A549 (cell line): ENCODE measurements at regions not wholly inside any gene's neighbourhood (a gene's known extent, or its start where the extent isn't known, plus 50 kb on each side); places are given as distances from the start of the nearest gene placed in this dataset.

ENCODE experiments used
- EP300 ChIP-seq, 2 experiments: fragments of >200 bp; sonication (Bioruptor Twin); formaldehyde crosslinking; IDR thresholded peaks; 2 replicates in 1 of 2; 3 replicates in 1 of 2; pipeline ENCODE4 v1.6.1; 2016 to 2017
- POLR2AphosphoS2 ChIP-seq: conservative IDR thresholded peaks from 2 replicates; pipeline ENCODE4 v1.6.1; 2012; ENCODE audit warnings: low read length, improper control_type of control experiment, inconsistent platforms
- TF ChIP-seq, protein P1 (sequence below): fragments of >200 bp; sonication (Bioruptor Twin); formaldehyde crosslinking; IDR thresholded peaks from 3 replicates; pipeline ENCODE4 v1.5.1; 2016

DNA sequence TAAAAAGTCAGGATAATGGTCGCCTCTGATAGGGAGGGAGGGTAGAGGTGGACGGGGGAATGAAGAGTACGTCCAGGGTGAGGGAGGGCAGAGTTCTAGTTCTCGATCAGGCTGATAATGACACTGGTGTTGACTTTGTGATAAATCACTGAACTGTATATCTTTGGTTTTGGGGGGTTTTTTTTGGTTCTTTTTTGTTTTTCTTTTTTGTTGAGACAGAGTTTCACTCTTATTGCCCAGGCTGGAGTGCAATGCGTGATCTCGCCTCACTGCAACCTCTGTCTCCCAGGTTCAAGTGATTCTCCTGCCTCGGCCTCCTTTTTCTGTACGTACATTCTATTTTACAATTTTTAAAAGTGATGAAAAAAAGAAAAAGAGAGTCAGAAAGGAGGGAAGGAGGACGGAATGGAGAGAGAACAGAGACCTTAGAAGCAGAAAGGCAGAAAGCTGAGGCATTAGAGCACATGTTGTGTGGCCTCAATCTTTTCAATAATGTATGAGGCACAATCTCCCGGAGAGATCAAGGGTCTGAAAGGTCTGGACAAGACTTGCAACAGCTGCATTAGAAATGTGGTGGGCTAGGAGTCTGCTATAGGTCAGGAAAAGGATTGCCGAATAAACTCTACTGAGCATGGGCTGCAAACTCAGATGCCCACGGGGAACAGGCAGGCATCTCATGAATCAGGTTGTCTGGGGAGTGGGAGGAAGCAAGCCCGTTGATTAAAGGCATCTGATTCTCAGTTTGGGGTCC, 174.8 kb downstream of the TOMM20 start:
- TF ChIP-seq EP300 (IDR thresholded peaks at IDR 0.05) (no peak), POLR2AphosphoS2 (no peak)
- TF ChIP-seq, protein P1, sequence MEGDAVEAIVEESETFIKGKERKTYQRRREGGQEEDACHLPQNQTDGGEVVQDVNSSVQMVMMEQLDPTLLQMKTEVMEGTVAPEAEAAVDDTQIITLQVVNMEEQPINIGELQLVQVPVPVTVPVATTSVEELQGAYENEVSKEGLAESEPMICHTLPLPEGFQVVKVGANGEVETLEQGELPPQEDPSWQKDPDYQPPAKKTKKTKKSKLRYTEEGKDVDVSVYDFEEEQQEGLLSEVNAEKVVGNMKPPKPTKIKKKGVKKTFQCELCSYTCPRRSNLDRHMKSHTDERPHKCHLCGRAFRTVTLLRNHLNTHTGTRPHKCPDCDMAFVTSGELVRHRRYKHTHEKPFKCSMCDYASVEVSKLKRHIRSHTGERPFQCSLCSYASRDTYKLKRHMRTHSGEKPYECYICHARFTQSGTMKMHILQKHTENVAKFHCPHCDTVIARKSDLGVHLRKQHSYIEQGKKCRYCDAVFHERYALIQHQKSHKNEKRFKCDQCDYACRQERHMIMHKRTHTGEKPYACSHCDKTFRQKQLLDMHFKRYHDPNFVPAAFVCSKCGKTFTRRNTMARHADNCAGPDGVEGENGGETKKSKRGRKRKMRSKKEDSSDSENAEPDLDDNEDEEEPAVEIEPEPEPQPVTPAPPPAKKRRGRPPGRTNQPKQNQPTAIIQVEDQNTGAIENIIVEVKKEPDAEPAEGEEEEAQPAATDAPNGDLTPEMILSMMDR = no peak
